Activated T-cell treated with anti-CD3 and anti-CD28 coated beads, Interleukin-2, amount 50 U/mL, for 72 hours (primary cell): ENCODE measurements at regions not wholly inside any gene's neighbourhood (a gene's known extent, or its start where the extent isn't known, plus 50 kb on each side); places are given as distances from the start of the nearest gene placed in this dataset.

ENCODE experiments used
- ATAC-seq, 2 donors: fragments of 150-1000 bp; cut with Tn5 transposase; replicated peaks in 1 of 2; 2 replicates each; pipeline ENCODE4 v1.10.0; 2021; ENCODE audit warnings: moderate library complexity in 2 of 2, mild to moderate bottlenecking in 1 of 2
- DNase-seq, 2 donors: peaks; one replicate each; pipeline ENCODE4 v3.0.0; 2021 to 2022; ENCODE audit warnings: mixed read lengths in 1 of 2
- H3K27ac Mint-ChIP-seq: one replicate; pipeline ENCODE4 v1.8.0; 2022; ENCODE audit warnings: mild to moderate bottlenecking, moderate library complexity, mixed read lengths
- H3K27me3 Mint-ChIP-seq: one replicate; pipeline ENCODE4 v1.8.0; 2022; ENCODE audit warnings: low read depth, mixed read lengths
- H3K36me3 Mint-ChIP-seq, 2 donors: one replicate each; pipeline ENCODE4 v1.8.0; 2022; ENCODE audit warnings: mixed read lengths in 2 of 2, mild to moderate bottlenecking in 1 of 2; ENCODE audit not compliant: insufficient read depth in 2 of 2
- H3K4me1 Mint-ChIP-seq: one replicate; pipeline ENCODE4 v1.8.0; 2022; ENCODE audit warnings: low read depth, mixed read lengths
- H3K4me3 Mint-ChIP-seq, 2 donors: one replicate each; pipeline ENCODE4 v1.8.0; 2022; ENCODE audit warnings: mild to moderate bottlenecking in 2 of 2, mixed read lengths in 2 of 2, moderate library complexity in 2 of 2
- H3K9me3 Mint-ChIP-seq, 2 donors: one replicate each; pipeline ENCODE4 v1.8.0; 2022; ENCODE audit warnings: mixed read lengths in 2 of 2

DNA sequence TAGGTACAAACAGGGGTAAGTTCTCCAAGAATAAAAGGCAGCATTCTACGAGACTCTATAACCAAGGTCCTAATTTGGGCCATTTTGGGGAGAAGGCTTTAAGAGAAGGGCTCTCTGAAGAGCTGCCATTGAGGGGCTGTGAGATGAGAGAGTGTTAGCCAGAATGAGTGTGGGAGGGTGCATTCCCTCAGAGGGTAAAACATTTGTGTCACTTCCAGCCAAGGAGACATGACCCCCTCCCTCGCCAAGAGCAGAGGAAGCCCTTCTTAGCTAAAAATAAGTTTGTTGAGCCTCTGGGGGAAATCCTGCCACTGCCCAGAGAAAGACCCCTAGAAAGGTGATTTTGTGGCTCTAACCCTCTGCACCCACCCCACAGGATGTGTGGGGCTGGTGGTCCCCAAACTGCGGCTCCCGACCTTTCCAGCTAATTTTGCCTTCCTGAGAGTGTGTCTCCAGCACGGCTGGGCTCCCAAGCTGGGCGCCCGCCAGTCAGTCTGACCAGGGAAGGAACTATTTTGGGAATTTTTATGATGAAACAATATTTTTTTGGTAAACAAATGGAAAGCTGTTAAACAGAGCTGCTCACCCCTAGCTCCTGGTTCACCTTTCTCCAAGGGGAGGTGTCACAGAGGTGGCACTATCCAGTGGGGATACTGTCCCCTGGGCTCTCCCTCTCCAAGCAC is 65.9 kb upstream of the JDP2 start:
- H3K36me3 Mint-ChIP-seq: no peaks in the 10 kb centered on the region
- peaks cover 11% of the 10 kb centered on the region for H3K27me3 Mint-ChIP-seq
- H3K27ac Mint-ChIP-seq: no peak overlapping the region
- H3K9me3 Mint-ChIP-seq: no peaks in the 10 kb centered on the region
- no peaks in the 10 kb centered on the region for H3K4me1 Mint-ChIP-seq
- DNase-seq (no peak), ATAC-seq (no peak)
- no peak overlapping the region for H3K4me3 Mint-ChIP-seq

DNA sequence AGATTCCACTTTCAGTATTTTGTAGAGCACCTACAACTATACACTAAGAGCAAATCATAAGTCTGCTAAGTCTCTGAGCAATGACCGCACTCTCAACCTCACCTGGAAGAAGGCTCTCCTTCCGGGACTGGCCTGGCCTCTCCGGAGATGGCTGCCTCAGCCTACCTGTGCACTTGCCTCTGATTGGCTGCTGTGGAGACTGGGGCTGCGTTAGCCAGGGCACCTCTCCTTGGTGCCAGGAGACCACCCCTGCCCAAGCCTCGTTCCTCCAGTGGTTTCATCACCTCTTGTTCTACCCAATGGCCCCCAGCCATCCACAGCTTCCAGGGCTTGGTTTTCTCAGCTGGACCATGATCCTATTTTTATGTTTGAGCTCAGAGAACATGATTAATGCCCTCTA is 64.7 kb upstream of the JDP2 start:
- Mint-ChIP-seq H3K4me1 (no peaks in the 10 kb centered on the region), H3K27me3 (peaks cover 11% of the 10 kb centered on the region), H3K4me3 (no peak overlapping the region), H3K9me3 (no peaks in the 10 kb centered on the region), H3K27ac (no peak overlapping the region), H3K36me3 (no peaks in the 10 kb centered on the region)
- no peak for DNase-seq
- no peak for ATAC-seq

DNA sequence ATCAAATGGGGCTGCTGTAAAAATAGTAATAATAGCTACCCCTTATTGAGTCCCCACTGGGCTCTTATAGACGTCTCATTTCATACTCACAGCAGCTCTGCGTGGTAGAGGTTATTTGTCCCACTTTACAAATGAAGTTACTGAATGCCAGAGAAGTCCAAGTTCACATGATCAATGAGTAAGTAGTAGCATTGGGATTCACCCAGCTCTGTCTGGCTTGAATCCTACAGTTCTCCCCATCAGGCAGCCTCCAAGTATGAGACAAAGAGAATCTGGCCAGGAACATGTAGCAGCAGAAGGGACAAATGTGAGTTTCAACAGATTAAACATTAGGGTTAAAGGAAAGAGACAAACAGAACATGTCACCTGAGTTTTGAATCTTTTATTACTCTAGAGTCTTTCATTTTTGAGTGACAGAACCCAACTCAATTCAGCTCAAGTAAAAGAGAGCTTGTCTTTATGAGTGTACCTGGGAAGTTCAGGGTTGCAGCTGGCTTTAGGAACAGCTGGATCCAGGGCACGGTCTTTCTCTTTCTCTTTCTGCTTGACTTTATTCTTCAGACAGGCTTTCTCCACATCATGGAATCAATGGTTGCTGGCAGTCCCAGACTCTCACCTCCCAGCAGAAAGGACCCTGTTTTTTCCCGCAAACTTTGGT is 64.1 kb upstream of the JDP2 start:
- Mint-ChIP-seq H3K4me1 (no peaks in the 10 kb centered on the region), H3K27ac (peak overlapping the region; percentile 88), H3K9me3 (peaks cover 0 to under 1% of the 10 kb centered on the region in 2 donors), H3K36me3 (no peaks in the 10 kb centered on the region), H3K4me3 (peak overlapping the region in 1 of 2 donors; percentile 86), H3K27me3 (peaks cover 11% of the 10 kb centered on the region)
- ATAC-seq: peak in 1 of 2 donors; percentile 61
- no peak for DNase-seq

DNA sequence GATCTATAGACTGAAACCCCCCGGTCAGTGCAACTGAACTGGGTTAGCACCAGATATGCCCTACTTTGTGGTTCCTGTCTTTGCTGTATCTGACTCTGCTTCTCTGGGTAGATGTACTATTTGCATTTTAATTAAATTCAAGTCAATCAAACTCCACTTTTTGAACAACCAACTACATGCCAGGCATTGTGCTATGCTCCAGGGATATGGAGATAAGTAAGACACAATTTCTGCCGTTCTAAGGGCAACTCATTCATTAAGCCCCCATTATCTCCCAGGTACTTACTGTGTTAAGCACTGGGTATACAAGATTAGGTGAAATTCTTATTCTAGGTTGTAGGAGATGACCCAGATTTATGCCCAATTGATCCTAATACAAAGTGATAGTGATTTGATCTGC is 62.7 kb upstream of the JDP2 start:
- DNase-seq (no peak), ATAC-seq (no peak)
- Mint-ChIP-seq H3K4me1 (no peaks in the 10 kb centered on the region), H3K9me3 (peaks cover 0 to 2% of the 10 kb centered on the region in 2 donors), H3K27ac (no peak overlapping the region), H3K36me3 (no peaks in the 10 kb centered on the region), H3K27me3 (peaks cover 11% of the 10 kb centered on the region), H3K4me3 (no peak overlapping the region)

DNA sequence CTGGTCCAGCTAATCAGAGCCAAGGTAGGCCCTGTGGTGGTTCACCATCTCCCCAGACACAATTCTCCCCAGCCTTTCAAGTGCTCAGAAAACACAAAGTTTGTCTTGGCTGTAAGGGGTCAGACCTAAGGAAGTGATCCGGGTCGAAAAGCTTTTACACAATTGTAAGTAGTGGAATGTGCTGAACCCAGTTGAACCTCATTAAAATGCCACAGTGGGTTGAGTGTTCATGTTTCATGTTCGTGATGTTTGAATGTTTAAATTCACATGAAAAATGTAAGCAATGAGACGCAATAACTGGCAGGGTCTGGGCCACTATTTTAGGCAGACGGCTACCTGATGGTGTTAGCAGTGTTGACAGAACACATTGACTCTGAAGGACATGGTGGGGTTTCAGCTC is 60.9 kb upstream of the JDP2 start:
- H3K27ac Mint-ChIP-seq: no peak overlapping the region
- no peak for ATAC-seq

DNA sequence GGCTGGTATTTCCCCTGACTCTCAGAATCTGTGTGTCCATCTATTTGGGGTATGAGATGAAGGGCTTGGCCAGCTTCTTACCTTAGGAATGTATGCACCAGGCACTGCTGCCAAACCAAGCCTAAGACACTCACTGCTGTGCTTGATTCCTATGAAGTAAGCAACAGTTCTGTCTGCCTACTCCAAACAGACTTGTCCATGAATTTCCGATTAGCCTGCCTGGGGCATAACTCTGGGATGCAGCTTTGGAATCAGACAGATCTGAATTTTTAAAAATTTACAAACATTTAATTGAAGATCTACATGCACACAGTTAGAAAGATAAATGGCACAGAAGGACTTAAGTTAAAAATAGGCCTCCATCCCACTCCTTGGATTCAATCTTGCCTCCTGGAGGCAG is 59.5 kb upstream of the JDP2 start:
- H3K27ac Mint-ChIP-seq: no peak overlapping the region
- no peak overlapping the region for H3K4me3 Mint-ChIP-seq
- ATAC-seq (no peak), DNase-seq (no peak)
- no peaks in the 10 kb centered on the region for H3K4me1 Mint-ChIP-seq
- H3K27me3 Mint-ChIP-seq: peaks cover 23% of the 10 kb centered on the region
- peaks cover 0 to 7% of the 10 kb centered on the region in 2 donors for H3K9me3 Mint-ChIP-seq
- H3K36me3 Mint-ChIP-seq: no peaks in the 10 kb centered on the region

More for the DNA sequence above, 60.9 kb upstream of the JDP2 start:
- Mint-ChIP-seq H3K9me3 (peaks cover 0 to 6% of the 10 kb centered on the region in 2 donors), H3K4me1 (no peaks in the 10 kb centered on the region), H3K36me3 (no peaks in the 10 kb centered on the region), H3K4me3 (no peak overlapping the region), H3K27me3 (peaks cover 12% of the 10 kb centered on the region)
- DNase-seq: no peak

DNA sequence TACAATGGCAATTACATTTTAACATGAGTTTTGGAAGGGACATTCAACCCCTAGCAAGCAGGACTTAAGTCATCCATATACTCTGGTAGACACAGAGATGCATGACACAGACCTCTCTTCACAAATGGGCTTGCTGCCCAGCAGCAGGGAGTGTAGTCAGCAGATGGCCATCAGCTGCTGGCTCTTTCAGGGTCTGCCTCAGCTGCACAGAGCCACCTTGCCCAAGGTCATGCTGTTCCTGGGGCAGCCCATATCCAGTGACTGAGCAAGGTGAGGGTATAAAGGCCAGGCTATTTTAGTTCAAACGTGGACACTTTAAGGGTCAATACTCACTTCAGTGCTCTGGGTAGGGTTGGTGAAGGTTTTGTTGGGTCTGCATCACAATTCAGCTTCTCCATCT is 58.3 kb upstream of the JDP2 start:
- Mint-ChIP-seq H3K9me3 (peaks cover 0 to 7% of the 10 kb centered on the region in 2 donors), H3K27me3 (peaks cover 22% of the 10 kb centered on the region), H3K4me3 (no peak overlapping the region), H3K27ac (no peak overlapping the region), H3K36me3 (no peaks in the 10 kb centered on the region), H3K4me1 (no peaks in the 10 kb centered on the region)
- no peak for DNase-seq
- ATAC-seq: no peak

DNA sequence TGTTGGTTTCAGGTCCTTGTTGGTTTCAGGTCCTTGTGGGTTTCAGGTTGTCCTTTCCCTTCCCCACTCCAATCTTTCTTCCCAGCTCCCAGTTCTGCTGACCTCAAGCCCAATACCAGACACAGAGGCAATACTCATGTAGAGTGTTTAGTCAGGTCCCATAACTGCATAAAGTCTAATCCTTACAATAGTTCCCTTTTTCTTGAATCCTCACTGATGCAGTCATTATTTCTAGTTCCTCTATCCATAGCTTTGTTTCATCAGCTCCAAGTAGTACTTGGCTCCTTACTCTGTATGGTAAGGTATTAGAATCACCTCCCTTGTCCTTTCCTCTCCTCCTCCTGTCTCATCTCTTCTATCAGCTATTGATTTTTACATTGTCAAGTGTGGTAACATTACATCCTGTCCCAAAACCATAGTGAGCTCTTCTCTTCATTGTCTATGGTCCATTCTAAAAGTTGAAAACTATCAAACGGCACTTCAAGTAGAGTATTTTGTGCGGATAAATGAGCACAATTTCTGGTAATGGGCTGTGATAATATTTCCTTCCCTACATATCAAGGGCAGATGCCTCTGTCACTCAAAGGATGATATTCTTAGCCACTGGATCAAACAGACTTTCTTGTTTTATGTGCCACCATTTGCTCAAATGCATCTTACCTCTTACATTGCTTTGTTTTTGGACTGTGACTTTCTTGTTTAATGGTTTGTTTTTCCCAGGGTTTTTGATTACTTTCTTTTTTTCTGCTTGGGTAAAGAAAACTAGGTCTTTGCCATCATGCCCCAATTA is 57.2 kb upstream of the JDP2 start:
- peaks cover 12% of the 10 kb centered on the region for H3K27me3 Mint-ChIP-seq
- no peak for ATAC-seq
- H3K4me3 Mint-ChIP-seq: no peak overlapping the region
- no peak overlapping the region for H3K27ac Mint-ChIP-seq
- peaks cover 0 to 7% of the 10 kb centered on the region in 2 donors for H3K9me3 Mint-ChIP-seq
- DNase-seq: no peak
- H3K4me1 Mint-ChIP-seq: no peaks in the 10 kb centered on the region
- H3K36me3 Mint-ChIP-seq: no peaks in the 10 kb centered on the region

DNA sequence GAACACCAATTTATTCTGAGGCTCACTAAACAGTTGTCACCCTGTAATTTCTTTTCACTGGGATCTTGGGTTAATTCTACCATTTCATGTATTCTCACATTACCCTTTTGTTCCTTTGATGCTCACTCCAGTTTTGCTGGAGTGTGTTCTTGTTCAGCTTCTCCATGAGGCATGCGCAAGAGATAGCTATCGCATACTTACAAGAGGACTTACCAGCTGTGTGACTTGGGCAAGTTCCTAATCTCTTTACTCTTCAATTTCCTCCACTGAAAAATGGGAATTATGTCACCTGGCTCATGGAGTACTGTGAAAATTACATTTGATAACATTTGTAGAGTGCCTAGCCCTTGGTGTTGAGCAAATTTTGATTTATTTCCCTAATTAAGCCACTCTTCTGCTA is 56.5 kb upstream of the JDP2 start:
- ATAC-seq (no peak), DNase-seq (no peak)
- Mint-ChIP-seq H3K9me3 (peaks cover 0 to 7% of the 10 kb centered on the region in 2 donors), H3K4me3 (no peak overlapping the region), H3K36me3 (no peaks in the 10 kb centered on the region), H3K27ac (no peak overlapping the region), H3K4me1 (no peaks in the 10 kb centered on the region), H3K27me3 (peaks cover 12% of the 10 kb centered on the region)

DNA sequence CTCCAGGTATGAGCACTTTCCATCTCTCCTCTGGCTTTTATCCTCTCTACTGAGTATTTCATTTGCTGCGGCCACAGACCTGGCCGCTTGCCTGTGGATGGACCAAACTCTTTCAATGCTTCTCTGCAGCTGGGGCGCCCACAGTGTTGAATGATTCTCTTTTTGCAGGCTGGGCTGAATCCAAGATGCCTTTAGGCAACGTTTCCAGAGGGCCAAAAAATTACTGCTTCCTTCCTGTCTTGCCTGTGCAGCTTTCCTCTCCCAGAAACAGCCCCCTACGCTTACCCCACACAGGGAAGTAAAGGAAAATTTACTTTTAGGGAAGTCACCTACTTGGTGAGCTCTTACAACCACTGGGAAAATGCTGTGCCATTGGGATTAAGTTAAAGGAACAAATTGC is 55.6 kb upstream of the JDP2 start:
- Mint-ChIP-seq H3K36me3 (no peaks in the 10 kb centered on the region), H3K27ac (no peak overlapping the region), H3K4me3 (no peak overlapping the region), H3K9me3 (peaks cover 2 to 7% of the 10 kb centered on the region in 2 donors), H3K4me1 (no peaks in the 10 kb centered on the region), H3K27me3 (peaks cover 12% of the 10 kb centered on the region)
- DNase-seq: no peak
- ATAC-seq: no peak

DNA sequence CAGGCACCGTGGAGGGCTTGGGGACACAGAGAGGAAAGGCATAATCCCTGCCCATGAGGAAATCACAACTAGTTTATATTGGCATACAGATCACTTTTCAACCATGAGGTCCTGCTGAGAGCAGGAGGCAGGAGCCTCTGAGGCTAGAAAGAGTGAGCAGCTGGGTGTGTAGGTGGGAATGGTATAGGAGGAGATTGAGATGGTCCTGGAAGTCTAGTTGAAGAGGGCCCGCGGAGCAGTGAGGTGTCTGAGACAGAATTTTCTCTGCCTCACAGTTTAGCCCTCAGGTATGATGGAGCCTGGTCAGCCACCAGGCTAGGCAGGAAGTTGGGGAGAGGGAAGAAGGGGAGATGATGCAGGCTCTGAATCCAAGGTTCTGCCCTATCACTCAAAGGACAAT is 54.7 kb upstream of the JDP2 start:
- Mint-ChIP-seq H3K4me3 (no peak overlapping the region), H3K4me1 (no peaks in the 10 kb centered on the region), H3K9me3 (peaks cover 2 to 7% of the 10 kb centered on the region in 2 donors), H3K27ac (no peak overlapping the region), H3K27me3 (peaks cover 12% of the 10 kb centered on the region), H3K36me3 (no peaks in the 10 kb centered on the region)
- no peak for DNase-seq
- ATAC-seq: no peak

DNA sequence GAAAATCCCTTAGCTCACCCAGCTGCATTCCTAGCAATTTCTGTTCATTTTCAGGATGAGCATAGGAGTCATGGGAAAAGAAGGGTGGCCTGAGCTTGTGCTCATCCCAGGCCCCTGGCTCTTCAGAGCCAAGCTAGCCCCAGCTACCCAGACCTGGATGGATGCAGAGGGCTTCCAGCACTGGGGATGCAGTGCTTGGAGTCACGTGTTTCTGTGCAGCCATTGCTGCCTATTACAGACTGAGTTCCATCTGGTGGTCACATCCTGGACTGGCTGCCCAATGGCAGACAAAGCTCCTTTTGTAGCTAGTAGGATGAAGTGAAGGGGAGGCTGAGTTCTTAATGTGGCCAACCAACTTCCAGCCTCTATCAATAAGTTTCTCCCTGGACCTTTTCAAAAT is 54.2 kb upstream of the JDP2 start:
- no peak for ATAC-seq
- H3K4me1 Mint-ChIP-seq: no peaks in the 10 kb centered on the region

DNA sequence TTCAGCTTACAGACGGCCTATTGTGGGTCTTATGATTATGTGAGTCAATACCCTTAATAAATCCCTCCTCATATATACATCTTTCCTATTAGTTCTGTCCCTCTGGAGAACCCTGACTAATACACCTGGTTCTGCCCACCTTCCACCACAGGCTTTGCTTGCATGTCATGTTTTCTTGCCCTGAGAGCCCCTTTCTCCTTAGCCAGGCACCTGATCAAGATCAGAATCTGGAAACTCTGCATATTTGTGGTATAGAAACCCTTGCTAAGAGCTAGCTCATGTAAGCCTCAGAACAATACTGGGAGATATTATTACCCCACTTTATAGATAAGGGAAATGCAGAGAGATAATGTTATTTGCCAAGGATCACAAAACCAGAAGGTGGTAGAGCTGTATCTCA is 52.9 kb upstream of the JDP2 start:
- H3K27me3 Mint-ChIP-seq: peaks cover 12% of the 10 kb centered on the region
- ATAC-seq (no peak), DNase-seq (no peak)
- H3K4me1 Mint-ChIP-seq: no peaks in the 10 kb centered on the region
- no peak overlapping the region for H3K27ac Mint-ChIP-seq
- no peak overlapping the region for H3K4me3 Mint-ChIP-seq
- H3K36me3 Mint-ChIP-seq: no peaks in the 10 kb centered on the region
- peaks cover 2 to 5% of the 10 kb centered on the region in 2 donors for H3K9me3 Mint-ChIP-seq

More for the DNA sequence above, 54.2 kb upstream of the JDP2 start:
- Mint-ChIP-seq H3K4me3 (no peak overlapping the region), H3K36me3 (no peaks in the 10 kb centered on the region), H3K27ac (no peak overlapping the region), H3K9me3 (peaks cover 2 to 7% of the 10 kb centered on the region in 2 donors), H3K27me3 (peaks cover 12% of the 10 kb centered on the region)
- no peak for DNase-seq
